CD4-positive, alpha-beta T cell (primary cell): ENCODE measurements at regions not wholly inside any gene's neighbourhood (a gene's known extent, or its start where the extent isn't known, plus 50 kb on each side); places are given as distances from the start of the nearest gene placed in this dataset.

Experiments
- ATAC-seq: fragments of 200-7000 bp; cut with Tn5 transposase; one replicate; pipeline ENCODE4 v1.10.0; 2022; ENCODE audit warnings: mild to moderate bottlenecking; ENCODE audit not compliant: poor library complexity
- CTCF ChIA-PET: fragments of 350-600 bp; sonication (Branson Sonifier 250); formaldehyde crosslinking; loops from one replicate; lab custom pipeline; 2021; ENCODE audit warnings: antibody characterized with exemption, inconsistent platforms; lab: Charles Lee
- POLR2A ChIA-PET: fragments of 350-600 bp; sonication (Branson Sonifier 250); formaldehyde crosslinking; loops from one replicate; lab custom pipeline; 2021; ENCODE audit warnings: antibody characterized with exemption, inconsistent platforms; lab: Charles Lee
- DNase-seq, 14 experiments: peaks; one replicate each; pipeline ENCODE4 v3.0.0-alpha.2; 2013 to 2020; ENCODE audit warnings: mixed read lengths in 2 of 14
- H3K27ac ChIP-seq, 2 donors: one replicate each; pipeline versions ENCODE4 v1.5.1 to v1.7.0; 2013; ENCODE audit warnings: low read length in 2 of 2, low read depth in 1 of 2, mild to moderate bottlenecking in 1 of 2
- H3K27me3 ChIP-seq, 2 experiments: 1 replicate in 1 of 2; 2 replicates in 1 of 2; pipeline versions ENCODE4 v1.6.1 to v1.7.0; 2013; ENCODE audit warnings: low read length in 2 of 2, control low read depth in 1 of 2, mild to moderate bottlenecking in 1 of 2, moderate library complexity in 1 of 2; ENCODE audit not compliant: insufficient read depth in 2 of 2, control insufficient read depth in 1 of 2
- H3K36me3 ChIP-seq: one replicate; pipeline ENCODE4 v1.6.1; 2013; ENCODE audit warnings: low read length, control low read depth; ENCODE audit not compliant: insufficient read depth
- H3K4me1 ChIP-seq: one replicate; pipeline ENCODE4 v1.6.1; 2013; ENCODE audit warnings: low read length, control low read depth; ENCODE audit not compliant: insufficient read depth
- H3K4me3 ChIP-seq: one replicate; pipeline ENCODE4 v1.5.1; 2013; ENCODE audit warnings: mild to moderate bottlenecking, low read length, moderate library complexity
- H3K9me3 ChIP-seq, 2 experiments: 1 replicate in 1 of 2; 2 replicates in 1 of 2; pipeline versions ENCODE4 v1.6.1 to v1.7.0; 2013; ENCODE audit warnings: low read length in 2 of 2, mild to moderate bottlenecking in 2 of 2, control low read depth in 1 of 2, moderate library complexity in 1 of 2; ENCODE audit not compliant: control insufficient read depth in 1 of 2, insufficient read depth in 1 of 2
- H3K27ac Mint-ChIP-seq: one replicate; pipeline ENCODE4 v1.8.0; 2020; ENCODE audit warnings: mixed read lengths
- H3K27me3 Mint-ChIP-seq: one replicate; pipeline ENCODE4 v1.8.0; 2021; ENCODE audit warnings: mixed read lengths
- H3K36me3 Mint-ChIP-seq: one replicate; pipeline ENCODE4 v1.8.0; 2021; ENCODE audit warnings: low read depth, mixed read lengths
- H3K4me1 Mint-ChIP-seq: one replicate; pipeline ENCODE4 v1.8.0; 2021; ENCODE audit warnings: low read depth, mixed read lengths
- H3K4me3 Mint-ChIP-seq: one replicate; pipeline ENCODE4 v1.8.0; 2020; ENCODE audit warnings: mild to moderate bottlenecking, mixed read lengths
- H3K9me3 Mint-ChIP-seq: one replicate; pipeline ENCODE4 v1.8.0; 2020; ENCODE audit warnings: mixed read lengths
- intact Hi-C, 2 experiments: fragments of 100-400 bp; cut with DNase I in 1 of 2; cut with micrococcal nuclease in 1 of 2; formaldehyde crosslinking; loops; one replicate each; pipeline versions ENCODE4 v1.15.1 to v1.9.0; 2023 to 2025; cut with DNase I, micrococcal nuclease
- TF ChIP-seq, protein P1 (sequence below): fragments of 200-600 bp; IDR thresholded peaks from one replicate; pipeline ENCODE4 v1.8.0; 2022; ENCODE audit warnings: antibody characterized with exemption, mild to moderate bottlenecking

DNA sequence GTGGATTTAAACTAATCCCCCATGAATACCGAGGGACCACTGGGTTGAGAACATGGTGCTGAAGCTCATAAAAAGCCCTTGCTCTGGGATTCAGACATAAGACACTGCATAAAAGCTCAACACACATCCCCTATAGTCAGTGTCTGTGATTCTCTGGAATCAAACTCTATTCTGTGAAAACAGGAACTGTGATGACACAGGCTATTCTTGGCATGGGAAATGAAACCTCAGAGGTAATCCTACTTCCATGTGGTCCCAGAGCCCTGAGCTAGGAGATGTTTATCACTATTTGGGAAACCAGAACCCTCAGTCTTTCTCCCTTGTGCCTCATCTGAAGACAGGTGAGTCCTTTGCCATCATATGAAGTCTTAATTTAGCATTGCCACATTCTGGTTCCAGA lies 135.4 kb upstream of the PRSS3 start:
- ATAC-seq (no peak), DNase-seq (peak in 2 of 14 experiments; percentile 9 to 16)
- Mint-ChIP-seq H3K27ac (no peak overlapping the region), H3K27me3 (peaks cover 13% of the 10 kb centered on the region), H3K4me1 (no peaks in the 10 kb centered on the region), H3K36me3 (no peaks in the 10 kb centered on the region), H3K9me3 (no peaks in the 10 kb centered on the region), H3K4me3 (no peak overlapping the region)
- H3K9me3 ChIP-seq: no peaks in the 10 kb centered on the region
- ChIA-PET CTCF (no interaction called here), POLR2A (no interaction called here)
- no peak overlapping the region for H3K27ac ChIP-seq
- H3K4me3 ChIP-seq: no peak overlapping the region
- no peaks in the 10 kb centered on the region for H3K36me3 ChIP-seq
- peaks cover 0 to 5% of the 10 kb centered on the region in 2 experiments for H3K27me3 ChIP-seq
- TF ChIP-seq, protein P1, sequence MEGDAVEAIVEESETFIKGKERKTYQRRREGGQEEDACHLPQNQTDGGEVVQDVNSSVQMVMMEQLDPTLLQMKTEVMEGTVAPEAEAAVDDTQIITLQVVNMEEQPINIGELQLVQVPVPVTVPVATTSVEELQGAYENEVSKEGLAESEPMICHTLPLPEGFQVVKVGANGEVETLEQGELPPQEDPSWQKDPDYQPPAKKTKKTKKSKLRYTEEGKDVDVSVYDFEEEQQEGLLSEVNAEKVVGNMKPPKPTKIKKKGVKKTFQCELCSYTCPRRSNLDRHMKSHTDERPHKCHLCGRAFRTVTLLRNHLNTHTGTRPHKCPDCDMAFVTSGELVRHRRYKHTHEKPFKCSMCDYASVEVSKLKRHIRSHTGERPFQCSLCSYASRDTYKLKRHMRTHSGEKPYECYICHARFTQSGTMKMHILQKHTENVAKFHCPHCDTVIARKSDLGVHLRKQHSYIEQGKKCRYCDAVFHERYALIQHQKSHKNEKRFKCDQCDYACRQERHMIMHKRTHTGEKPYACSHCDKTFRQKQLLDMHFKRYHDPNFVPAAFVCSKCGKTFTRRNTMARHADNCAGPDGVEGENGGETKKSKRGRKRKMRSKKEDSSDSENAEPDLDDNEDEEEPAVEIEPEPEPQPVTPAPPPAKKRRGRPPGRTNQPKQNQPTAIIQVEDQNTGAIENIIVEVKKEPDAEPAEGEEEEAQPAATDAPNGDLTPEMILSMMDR: no peak
- no peaks in the 10 kb centered on the region for H3K4me1 ChIP-seq
- intact Hi-C loops: no loop called here

DNA sequence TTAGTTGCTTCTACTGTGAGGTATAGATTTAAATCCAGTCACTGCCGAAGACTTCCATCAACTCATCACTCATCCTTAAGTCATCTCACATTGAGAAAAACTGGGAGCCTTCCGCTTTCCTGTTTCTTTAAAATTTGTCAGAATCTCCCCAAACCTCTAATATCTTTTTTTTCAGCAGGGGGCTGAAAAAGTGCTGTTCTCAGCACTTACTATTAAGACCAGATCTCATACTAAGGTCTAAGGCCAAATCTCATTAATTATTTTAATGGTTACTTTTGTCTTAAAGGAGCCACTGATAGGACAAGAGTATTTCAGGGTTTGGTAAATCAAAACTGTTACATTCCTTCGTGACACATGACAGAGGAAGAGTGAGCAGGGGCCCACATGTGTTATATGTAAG lies 134.6 kb upstream of the PRSS3 start:
- intact Hi-C loops: no loop called here
- TF ChIP-seq, protein P1: no peak
- CTCF ChIA-PET: no interaction called here
- Histone ChIP-seq H3K4me1 (no peaks in the 10 kb centered on the region), H3K36me3 (no peaks in the 10 kb centered on the region), H3K4me3 (no peak overlapping the region), H3K27ac (no peak overlapping the region), H3K27me3 (peaks cover 0 to 5% of the 10 kb centered on the region in 2 experiments), H3K9me3 (no peaks in the 10 kb centered on the region)
- Mint-ChIP-seq H3K27ac (no peak overlapping the region), H3K9me3 (no peaks in the 10 kb centered on the region), H3K4me1 (no peaks in the 10 kb centered on the region), H3K27me3 (peaks cover 5% of the 10 kb centered on the region), H3K36me3 (no peaks in the 10 kb centered on the region), H3K4me3 (no peak overlapping the region)
- no peak for DNase-seq
- POLR2A ChIA-PET: no interaction called here
- ATAC-seq: no peak

DNA sequence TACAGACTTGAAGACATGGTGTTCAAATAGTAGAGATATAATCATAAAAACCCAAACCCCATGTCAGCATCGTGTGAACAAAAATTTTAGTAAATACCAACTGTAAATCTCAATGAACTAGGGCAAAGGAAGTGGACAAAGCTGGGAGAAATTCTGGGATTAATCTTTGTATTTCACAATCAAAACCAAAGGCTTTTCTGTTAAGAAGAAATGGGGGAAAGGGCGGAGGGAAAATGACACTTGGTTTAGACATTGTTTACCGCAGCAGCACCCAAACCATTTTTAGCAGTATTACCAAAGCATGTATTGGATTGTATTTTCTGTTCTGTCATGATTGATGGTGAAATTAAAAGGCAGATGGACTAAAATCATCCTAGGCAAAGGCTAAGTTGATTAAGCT lies 134.2 kb upstream of the PRSS3 start:
- ChIA-PET CTCF (no interaction called here), POLR2A (no interaction called here)
- Histone ChIP-seq H3K27ac (no peak overlapping the region), H3K4me3 (no peak overlapping the region), H3K36me3 (no peaks in the 10 kb centered on the region), H3K27me3 (peaks cover 0 to 5% of the 10 kb centered on the region in 2 experiments), H3K4me1 (no peaks in the 10 kb centered on the region), H3K9me3 (no peaks in the 10 kb centered on the region)
- TF ChIP-seq, protein P1: no peak
- H3K27me3 Mint-ChIP-seq: peaks cover 4% of the 10 kb centered on the region
- no peaks in the 10 kb centered on the region for H3K4me1 Mint-ChIP-seq
- no peaks in the 10 kb centered on the region for H3K36me3 Mint-ChIP-seq
- H3K27ac Mint-ChIP-seq: no peak overlapping the region
- no peaks in the 10 kb centered on the region for H3K9me3 Mint-ChIP-seq
- intact Hi-C loops: no loop called here
- ATAC-seq (no peak), DNase-seq (no peak)
- no peak overlapping the region for H3K4me3 Mint-ChIP-seq
